Nephron progenitor cell (in vitro differentiated cells): ENCODE measurements at regions not wholly inside any gene's neighbourhood (a gene's known extent, or its start where the extent isn't known, plus 50 kb on each side); places are given as distances from the start of the nearest gene placed in this dataset.

Experiments used
- DNase-seq: peaks from one replicate; pipeline ENCODE4 v3.0.0; 2021
- H3K27ac Mint-ChIP-seq: 2 replicates; pipeline ENCODE4 v1.8.0; 2021; ENCODE audit warnings: mild to moderate bottlenecking, moderate library complexity, mixed read lengths
- H3K27me3 Mint-ChIP-seq: 2 replicates; pipeline ENCODE4 v1.8.0; 2021; ENCODE audit warnings: mild to moderate bottlenecking, low read depth, mixed read lengths; ENCODE audit not compliant: poor library complexity
- H3K36me3 Mint-ChIP-seq: 2 replicates; pipeline ENCODE4 v1.8.0; 2021; ENCODE audit warnings: low read depth, mixed read lengths
- H3K4me1 Mint-ChIP-seq: 2 replicates; pipeline ENCODE4 v1.8.0; 2021; ENCODE audit warnings: mixed read lengths
- H3K4me3 Mint-ChIP-seq: 2 replicates; pipeline ENCODE4 v1.8.0; 2021; ENCODE audit warnings: mild to moderate bottlenecking, moderate library complexity, mixed read lengths
- H3K9me3 Mint-ChIP-seq: 2 replicates; pipeline ENCODE4 v1.8.0; 2021; ENCODE audit warnings: mild to moderate bottlenecking, moderate library complexity, mixed read lengths
- CTCF ChIP-seq: fragments of 200-600 bp; sonication (generic); IDR thresholded peaks from 2 replicates; pipeline ENCODE4 v1.5.0; 2021; ENCODE audit warnings: antibody characterized with exemption

DNA sequence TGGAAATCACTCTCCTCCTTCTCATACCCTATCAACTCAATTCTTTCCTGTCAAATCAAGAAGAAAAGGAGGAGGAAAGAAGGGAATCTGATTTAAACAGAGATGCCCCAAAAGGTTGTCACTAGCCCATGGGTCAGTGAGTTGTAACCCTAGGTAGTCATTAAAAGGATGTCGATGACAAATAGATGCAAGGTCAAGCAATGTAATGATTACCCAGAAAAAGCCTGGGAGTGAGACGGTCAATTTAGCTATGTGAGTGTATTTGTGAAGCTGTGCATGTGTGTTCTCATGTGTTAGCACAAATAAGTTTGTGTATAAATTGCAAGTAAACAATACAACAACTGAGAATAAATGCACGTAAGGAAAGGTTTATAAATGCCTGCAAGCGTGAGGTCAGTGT lies 190.5 kb upstream of the PMFBP1 start:
- H3K27me3 Mint-ChIP-seq: no peaks in the 10 kb centered on the region
- peaks cover 29% of the 10 kb centered on the region for H3K36me3 Mint-ChIP-seq
- no peak for TF ChIP-seq CTCF
- no peak overlapping the region for H3K4me3 Mint-ChIP-seq
- peaks cover 23% of the 10 kb centered on the region for H3K9me3 Mint-ChIP-seq
- H3K4me1 Mint-ChIP-seq: peaks cover 26% of the 10 kb centered on the region
- DNase-seq: no peak
- no peak overlapping the region for H3K27ac Mint-ChIP-seq

GRCh38 chr16:72357910-72358309 lies 186.0 kb upstream of the PMFBP1 start:
- H3K4me3 Mint-ChIP-seq: no peak overlapping the region
- no peak for DNase-seq
- no peaks in the 10 kb centered on the region for H3K27me3 Mint-ChIP-seq
- no peaks in the 10 kb centered on the region for H3K36me3 Mint-ChIP-seq
- peaks cover 5% of the 10 kb centered on the region for H3K9me3 Mint-ChIP-seq
- no peak overlapping the region for H3K27ac Mint-ChIP-seq
- no peak for TF ChIP-seq CTCF
- peaks cover 23% of the 10 kb centered on the region for H3K4me1 Mint-ChIP-seq

GRCh38 chr16:72355561-72355960 lies 183.6 kb upstream of the PMFBP1 start:
- TF ChIP-seq CTCF: no peak
- Mint-ChIP-seq H3K4me3 (no peak overlapping the region), H3K4me1 (peaks cover 10% of the 10 kb centered on the region), H3K36me3 (peaks cover 5% of the 10 kb centered on the region), H3K27ac (no peak overlapping the region), H3K9me3 (peaks cover 5% of the 10 kb centered on the region), H3K27me3 (no peaks in the 10 kb centered on the region)
- DNase-seq: no peak

DNA sequence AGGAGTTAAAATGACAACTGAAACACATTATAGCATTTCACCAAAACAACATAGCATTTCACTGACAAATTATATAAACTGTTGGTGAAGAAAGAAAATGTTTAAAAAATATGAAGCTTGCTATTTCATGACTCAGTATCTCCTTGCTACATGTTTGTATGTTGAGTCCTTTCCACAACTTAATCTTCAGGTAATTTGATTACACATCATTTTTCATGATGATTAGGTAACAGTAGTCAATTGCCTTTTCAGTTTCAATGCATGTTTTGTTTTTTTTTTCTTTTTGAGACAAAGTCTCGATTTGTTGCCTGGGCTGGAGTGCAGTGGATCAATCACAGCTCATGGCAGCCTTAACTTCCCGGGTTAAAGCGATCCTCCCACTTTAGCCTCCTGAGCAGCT lies 177.8 kb upstream of the PMFBP1 start:
- H3K4me3 Mint-ChIP-seq: no peak overlapping the region
- no peak overlapping the region for H3K27ac Mint-ChIP-seq
- no peak for DNase-seq
- H3K27me3 Mint-ChIP-seq: no peaks in the 10 kb centered on the region
- peaks cover 24% of the 10 kb centered on the region for H3K36me3 Mint-ChIP-seq
- H3K9me3 Mint-ChIP-seq: peaks cover 5% of the 10 kb centered on the region
- TF ChIP-seq CTCF: no peak
- peaks cover 3% of the 10 kb centered on the region for H3K4me1 Mint-ChIP-seq

GRCh38 chr16:72332926-72333325 lies 161.0 kb upstream of the PMFBP1 start:
- Mint-ChIP-seq H3K9me3 (peaks cover 64% of the 10 kb centered on the region), H3K4me3 (no peak overlapping the region), H3K4me1 (no peaks in the 10 kb centered on the region), H3K27ac (no peak overlapping the region), H3K27me3 (no peaks in the 10 kb centered on the region), H3K36me3 (peaks cover 91% of the 10 kb centered on the region)
- no peak for TF ChIP-seq CTCF
- no peak for DNase-seq

DNA sequence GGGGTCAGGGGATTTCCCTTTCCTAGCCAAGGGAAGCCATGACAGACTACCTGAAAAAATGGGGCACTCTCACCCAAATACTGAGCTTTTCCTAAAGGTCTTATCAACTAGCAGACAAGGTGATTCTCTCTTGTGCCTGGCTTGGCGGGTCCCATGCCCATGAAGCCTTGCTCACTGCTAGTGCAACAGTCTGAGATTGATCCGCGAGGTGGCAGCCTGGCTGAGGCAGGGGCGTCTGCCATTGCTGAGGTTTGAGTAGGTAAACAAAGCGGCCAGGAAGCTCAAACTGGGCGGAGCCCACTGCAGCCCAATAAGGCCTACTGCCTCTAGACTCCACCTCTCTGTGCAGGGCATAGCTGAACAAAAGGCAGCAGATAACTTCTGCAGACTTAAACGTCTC lies 152.6 kb upstream of the PMFBP1 start:
- no peak for DNase-seq
- no peak for TF ChIP-seq CTCF
- H3K9me3 Mint-ChIP-seq: peaks cover 96% of the 10 kb centered on the region
- no peak overlapping the region for H3K4me3 Mint-ChIP-seq
- no peaks in the 10 kb centered on the region for H3K4me1 Mint-ChIP-seq
- H3K36me3 Mint-ChIP-seq: peaks cover 96% of the 10 kb centered on the region
- H3K27ac Mint-ChIP-seq: no peak overlapping the region
- no peaks in the 10 kb centered on the region for H3K27me3 Mint-ChIP-seq
